ENCODE measurements at regions not wholly inside any gene's neighbourhood (a gene's known extent, or its start where the extent isn't known, plus 50 kb on each side); places are given as distances from the start of the nearest gene placed in this dataset.

DNA sequence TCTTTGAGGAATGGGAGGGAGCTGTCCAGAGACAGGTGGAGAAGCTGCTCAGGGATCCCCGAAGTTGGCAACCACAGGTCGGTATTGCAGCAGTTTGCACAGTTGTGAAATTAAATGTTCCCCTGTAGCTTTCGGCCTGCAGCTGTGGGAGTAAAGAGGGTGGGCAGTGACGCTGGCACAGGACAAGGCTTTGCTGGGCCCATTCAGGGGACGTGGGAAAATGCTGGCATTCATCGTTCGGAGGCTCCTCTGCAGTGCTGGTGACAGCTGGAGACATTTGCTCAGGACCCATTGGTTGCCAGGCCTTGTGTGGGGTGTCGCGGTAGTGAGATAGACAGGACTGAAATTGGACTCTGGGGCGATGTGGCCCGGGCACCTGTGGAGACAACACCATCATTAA lies 173.7 kb downstream of the MYCN start:
- H3K9ac ChIP-seq (replicated peaks in 1 of 4; ENCODE audit: extremely low read depth in 1 of 4, low read depth in 3 of 4, low read length in 3 of 4), result no peak overlapping the region
- no peak overlapping the region for H2AK5ac ChIP-seq (ENCODE audit: low read depth, low read length)
- no peak overlapping the region for H3K27ac ChIP-seq (ENCODE audit: low read depth, low read length)
- 93% methylated on average over 11 of the region's 11 CpGs; no CpG with 5 or more reads in 1 of the 2 experiments for WGBS, 2 experiments (ENCODE audit: extremely low coverage in 1 of 2, insufficient coverage in 1 of 2, insufficient read length in 1 of 2, insufficient replicate concordance in 2 of 2, low coverage in 1 of 2, low lambda C conversion rate in 2 of 2, missing lambda C conversion rate in 1 of 2)
- H3K4me2 ChIP-seq (ENCODE audit: insufficient read depth in 1 of 2, low read depth in 2 of 2, low read length in 2 of 2), result no peak overlapping the region
- TF ChIP-seq MAFK (IDR thresholded peaks at IDR 0.05; ENCODE audit: low read depth, low read length) (no peak), NANOG (IDR thresholded peaks at IDR 0.05; ENCODE audit: insufficient read depth, low read depth, low read length, poor library complexity, severe bottlenecking) (no peak), CEBPB (IDR thresholded peaks at IDR 0.05; ENCODE audit: low read depth, low read length) (no peak)
- 0 out of 2 replicates have a peak overlapping the region, but pooled peaks have one; percentile 77 for H2BK5ac ChIP-seq (ENCODE audit: low read depth, low read length)
- peaks cover 11% of the 10 kb centered on the region for H3K23me2 ChIP-seq (ENCODE audit: low read depth, low read length)
- FAIRE-seq (no peak), DNase-seq (ENCODE audit: low read depth in 1 of 2, low spot score in 2 of 2) (no peak)
- H3K27me3 ChIP-seq (replicated peaks in 1 of 4; ENCODE audit: control insufficient read depth in 3 of 4, extremely low read depth in 1 of 4, insufficient read depth in 3 of 4, low read length in 3 of 4), result no peaks in the 10 kb centered on the region; a peak in 1 of 7 replicates
- H3K56ac ChIP-seq (replicated peaks; ENCODE audit: insufficient read length, low read depth, low read length), result no peak overlapping the region
- no peak overlapping the region for H4K91ac ChIP-seq (replicated peaks; ENCODE audit: insufficient read length, low read length)
- peaks cover 0 to 6% (median 4%) of the 10 kb centered on the region in 4 experiments; a peak in 6 of 7 replicates for H3K4me1 ChIP-seq (replicated peaks in 1 of 4; ENCODE audit: control insufficient read depth in 3 of 4, insufficient read depth in 4 of 4, low read length in 3 of 4)
- ChIA-PET POLR2A (ENCODE audit: partially characterized antibody) (interaction anchor here (1.0 kb wide), 1 partner anchor 10 kb away, joined by 4 read pairs; no protein-coding TSS in a partner anchor), CTCF (ENCODE audit: partially characterized antibody) (interaction anchor here (0.6 to 1.6 kb wide), 5 partner anchors 8 to 304 kb away, joined by 3 to 5 read pairs (median 4); no protein-coding TSS in a partner anchor)
- H3K4me3 ChIP-seq (ENCODE audit: extremely low read depth in 1 of 4, insufficient read depth in 2 of 4, low read depth in 3 of 4, low read length in 4 of 4), result no peak overlapping the region
- H2BK20ac ChIP-seq (ENCODE audit: low read length), result no peak overlapping the region
- peak overlapping the region; percentile 96; the same call in 1 of the 2 replicates for H2BK12ac ChIP-seq (ENCODE audit: low read depth, low read length)
- no peak overlapping the region for H2AFZ ChIP-seq (ENCODE audit: low read length)
- H2BK120ac ChIP-seq (replicated peaks; ENCODE audit: low read depth, low read length), result no peak overlapping the region
- H2BK15ac ChIP-seq (ENCODE audit: low read length), result no peak overlapping the region
- H3K9me3 ChIP-seq (ENCODE audit: insufficient read depth in 2 of 2, low read depth in 1 of 2, low read length in 1 of 2), result no peaks in the 10 kb centered on the region
- H3K36me3 ChIP-seq (ENCODE audit: control insufficient read depth in 2 of 4, insufficient read depth in 4 of 4, low read length in 3 of 4), result no peaks in the 10 kb centered on the region
- no peak overlapping the region for H3K14ac ChIP-seq (ENCODE audit: insufficient read length)
- no peak overlapping the region for H3K23ac ChIP-seq (ENCODE audit: insufficient read length)
- no peaks in the 10 kb centered on the region for H3K79me2 ChIP-seq (ENCODE audit: control insufficient read depth in 1 of 2, insufficient read depth in 2 of 2, low read length in 2 of 2)
- no peak overlapping the region for H4K5ac ChIP-seq (ENCODE audit: insufficient read length, low read depth, low read length)
- H4K8ac ChIP-seq (ENCODE audit: extremely low read depth, insufficient read depth, low read length), result 0 out of 2 replicates have a peak overlapping the region, but pooled peaks have one; percentile 20
- no peak overlapping the region for H3K4ac ChIP-seq (replicated peaks; ENCODE audit: insufficient read length, low read depth, low read length)
- H3K18ac ChIP-seq (ENCODE audit: extremely low read depth, low read length), result no peak overlapping the region
- H3K79me1 ChIP-seq (ENCODE audit: low read depth, low read length), result no peaks in the 10 kb centered on the region
- peaks cover 0 to 7% of the 10 kb centered on the region in 2 experiments for H4K20me1 ChIP-seq (replicated peaks in 1 of 2; ENCODE audit: control insufficient read depth in 1 of 2, insufficient read depth in 2 of 2, low read length in 2 of 2)

All from H1 (cell line).